OCI-LY7 (cell line): ENCODE measurements at regions not wholly inside any gene's neighbourhood (a gene's known extent, or its start where the extent isn't known, plus 50 kb on each side); places are given as distances from the start of the nearest gene placed in this dataset.

Experiments
- CTCF ChIP-seq: fragments of 200-600 bp; sonication (generic); conservative IDR thresholded peaks from 2 replicates; pipeline ENCODE4 v1.5.1; 2014; ENCODE audit warnings: mild to moderate bottlenecking, antibody characterized with exemption, low read length, moderate library complexity, mixed read lengths
- EZH2phosphoT487 ChIP-seq: fragments of 200-600 bp; sonication (generic); IDR thresholded peaks from 2 replicates; pipeline ENCODE4 v1.6.1; 2018; ENCODE audit warnings: low read depth, borderline replicate concordance, mild to moderate bottlenecking, mixed run types, antibody characterized with exemption, low read length, moderate library complexity, mixed read lengths

DNA sequence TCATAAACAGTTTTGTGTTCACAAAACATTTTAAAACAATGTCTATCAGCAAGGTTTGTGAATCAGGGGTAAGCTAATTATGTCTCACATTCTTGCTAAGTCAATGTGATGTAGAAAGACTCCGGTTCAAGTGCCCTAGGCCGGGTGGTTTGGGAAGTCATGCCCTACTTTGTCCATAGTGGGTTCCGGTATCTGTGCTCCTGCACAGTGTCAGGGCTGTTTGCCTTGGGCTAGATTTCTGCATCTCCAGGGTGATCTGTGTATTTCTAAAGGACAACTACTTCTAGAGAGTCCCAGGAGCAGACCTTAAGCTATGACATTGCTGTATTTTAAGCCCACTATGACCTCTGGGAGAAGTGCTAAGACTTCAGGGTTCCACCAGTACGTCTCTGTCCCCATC, 504.1 kb downstream of the PLXNA4 start:
- TF ChIP-seq CTCF (no peak), EZH2phosphoT487 (no peak)
